Activated CD4-positive, alpha-beta T cell treated with anti-CD3 and anti-CD28 coated beads, Interleukin-2, amount 50 U/mL, for 16 hours (primary cell): ENCODE measurements at regions not wholly inside any gene's neighbourhood (a gene's known extent, or its start where the extent isn't known, plus 50 kb on each side); places are given as distances from the start of the nearest gene placed in this dataset.

Experiments used
- DNase-seq: peaks from one replicate; pipeline ENCODE4 v3.0.0-alpha.2; 2020

GRCh38 chr5:97854871-97855762 lies 672.1 kb upstream of the RIOK2 start:
- no peak for DNase-seq

GRCh38 chr5:97874491-97874890 lies 691.4 kb upstream of the RIOK2 start:
- no peak for DNase-seq

- no peak for DNase-seq
Observed at GRCh38 chr5:97876272-97876671, 693.2 kb upstream of the RIOK2 start.

- DNase-seq = no peak
Observed at GRCh38 chr5:97877588-97877987, 694.5 kb upstream of the RIOK2 start.

- no peak for DNase-seq
Observed at GRCh38 chr5:97888439-97888838, 705.4 kb upstream of the RIOK2 start.

GRCh38 chr5:97891971-97892370 lies 708.9 kb upstream of the RIOK2 start:
- DNase-seq = no peak

- DNase-seq = no peak
Observed at GRCh38 chr5:97903742-97904141, 720.7 kb upstream of the RIOK2 start.

DNA sequence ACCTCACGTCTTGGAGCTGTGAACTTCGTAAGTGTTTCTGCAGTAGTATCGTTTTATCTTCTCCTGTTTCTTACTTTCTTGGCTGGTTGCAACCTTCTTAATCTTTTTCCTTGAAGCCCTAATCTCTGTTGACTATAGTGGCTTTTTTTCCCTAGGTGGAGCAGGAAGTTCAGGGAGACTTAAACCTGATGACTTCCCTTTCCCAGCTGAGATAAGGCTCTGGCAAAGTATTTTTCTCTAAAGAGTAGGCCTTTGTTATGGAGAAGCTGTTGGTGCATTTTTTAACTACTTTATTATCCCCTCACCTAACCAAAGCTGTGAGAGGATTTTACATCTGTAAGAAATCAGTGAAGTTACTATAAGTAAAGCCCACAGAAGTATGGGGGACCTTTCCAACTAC lies 723.1 kb upstream of the RIOK2 start:
- no peak for DNase-seq

DNA sequence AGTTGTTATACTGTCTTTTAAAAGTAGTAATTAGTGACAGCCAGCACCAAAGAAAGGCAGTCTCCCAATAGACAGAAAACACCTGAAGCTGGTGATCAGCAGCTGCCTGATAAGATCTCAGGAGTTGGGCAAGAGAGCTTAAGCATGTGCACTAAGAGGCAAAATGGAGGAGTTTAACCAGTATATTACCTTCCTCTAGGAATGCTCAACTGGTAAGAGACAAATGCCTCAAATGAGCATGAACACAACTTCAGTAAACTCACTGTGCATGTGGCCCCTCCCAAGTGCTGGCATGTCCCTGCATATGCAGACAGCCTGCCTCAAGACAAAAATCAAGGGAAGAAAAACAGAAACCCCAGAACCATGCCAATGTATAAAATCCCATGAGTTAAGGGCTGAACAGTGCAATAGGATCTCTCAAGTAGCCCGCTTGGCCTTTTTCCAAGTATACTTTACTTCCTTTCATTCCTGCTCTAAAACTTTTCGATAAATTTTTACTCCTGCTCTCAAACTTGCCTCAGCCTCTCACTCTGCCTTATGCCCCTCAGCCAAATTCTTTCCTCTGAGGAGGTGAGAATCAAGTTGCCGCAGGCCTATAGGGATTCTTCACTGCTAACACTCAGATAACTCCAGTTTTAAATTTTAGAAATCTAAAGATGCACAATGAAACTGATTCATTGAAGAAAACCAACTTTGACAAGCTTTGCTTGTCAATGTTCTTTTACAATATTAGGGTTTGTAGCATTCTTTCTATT lies 724.8 kb upstream of the RIOK2 start:
- no peak for DNase-seq

DNA sequence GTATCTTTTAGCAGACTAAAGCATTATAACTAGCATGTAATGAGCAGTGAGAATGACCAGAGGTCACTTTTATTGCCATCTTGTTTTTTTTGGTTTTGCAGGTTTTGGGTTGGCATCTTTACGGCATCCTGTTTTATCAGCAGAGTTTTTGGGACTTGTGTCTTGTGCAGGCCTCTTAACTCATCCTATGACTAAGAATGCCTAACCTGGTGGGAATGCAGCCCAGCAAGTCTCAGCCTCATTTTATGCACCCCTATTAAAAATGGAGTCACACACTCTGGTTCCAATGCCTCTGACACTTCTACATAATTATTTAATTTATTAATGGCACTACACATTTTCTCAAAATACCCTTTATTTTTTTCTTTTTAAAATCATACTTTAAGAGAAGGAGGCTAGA lies 726.5 kb upstream of the RIOK2 start:
- DNase-seq = no peak

DNA sequence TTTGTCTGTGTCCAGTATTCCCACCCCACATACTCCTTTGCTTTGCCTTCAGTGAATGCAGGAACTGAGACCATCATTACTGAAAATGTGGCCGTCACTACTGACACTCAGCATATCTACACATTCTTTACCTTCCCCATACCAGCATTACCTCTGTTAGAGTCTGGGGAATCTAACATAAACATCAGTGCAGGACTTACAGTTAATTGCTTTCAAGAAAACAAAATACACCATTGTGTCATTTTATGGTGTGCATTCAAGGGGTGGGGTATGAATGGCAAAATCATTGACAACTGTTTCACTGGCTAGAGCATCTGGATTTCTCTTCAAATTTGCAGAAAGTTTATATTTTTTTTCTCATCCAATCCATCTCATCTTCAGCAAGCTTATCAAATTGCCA lies 731.4 kb upstream of the RIOK2 start:
- DNase-seq = no peak

DNA sequence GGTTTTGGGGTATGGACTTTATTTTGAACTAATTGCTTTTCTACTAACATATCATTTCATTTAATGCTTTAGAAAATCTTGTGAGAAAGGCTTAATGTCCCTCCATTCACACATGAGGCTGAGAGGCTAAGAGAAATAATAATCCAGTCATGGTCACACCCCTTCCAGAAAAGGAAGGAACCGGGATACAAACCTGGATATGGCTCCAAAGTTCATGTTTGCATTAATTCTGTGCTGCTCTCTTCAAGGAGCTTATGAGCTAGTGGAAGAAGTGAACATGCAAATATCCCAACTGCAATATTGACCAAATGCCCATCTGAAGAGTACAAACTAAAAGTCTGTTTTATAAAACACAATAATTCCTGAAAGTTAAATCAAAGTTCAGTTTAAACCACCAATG lies 732.1 kb upstream of the RIOK2 start:
- no peak for DNase-seq

DNA sequence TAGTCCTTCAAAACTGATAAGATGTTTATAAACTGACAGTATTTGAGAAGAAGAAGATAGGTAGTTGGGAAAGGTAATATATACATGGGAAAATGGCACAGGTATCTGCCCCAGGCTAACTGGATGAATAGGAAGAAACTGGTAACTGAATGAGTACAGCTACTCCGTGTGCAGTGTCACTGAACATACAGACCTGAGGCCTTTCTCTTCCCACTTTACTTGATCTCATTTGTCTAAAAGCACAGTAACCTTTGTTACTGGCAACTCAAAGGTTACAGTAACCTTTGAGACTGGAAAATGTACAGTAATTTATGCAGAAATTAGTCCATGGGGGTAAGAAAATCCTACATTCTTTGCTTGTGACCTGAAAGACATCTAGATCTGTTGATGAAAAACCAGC lies 735.0 kb upstream of the RIOK2 start:
- no peak for DNase-seq

DNA sequence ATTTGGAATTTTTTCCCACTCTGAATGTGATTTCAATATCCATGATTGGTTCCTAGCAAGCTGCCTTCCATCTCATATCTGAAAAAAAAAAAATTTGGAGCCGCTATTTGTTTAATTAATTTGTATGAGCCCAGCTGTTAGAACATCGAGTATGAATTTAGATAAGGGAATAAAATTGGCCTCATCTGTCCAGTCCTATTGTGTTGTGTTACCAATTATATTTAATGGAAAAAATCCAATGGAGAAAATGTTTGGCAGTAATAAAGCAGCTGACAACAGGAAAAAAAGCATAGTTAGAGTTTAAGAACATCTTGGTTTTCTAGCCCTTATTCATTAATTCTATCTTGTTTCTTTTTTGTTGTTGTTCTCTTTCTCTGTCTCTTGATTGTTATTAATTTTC lies 735.6 kb upstream of the RIOK2 start:
- DNase-seq = no peak

DNA sequence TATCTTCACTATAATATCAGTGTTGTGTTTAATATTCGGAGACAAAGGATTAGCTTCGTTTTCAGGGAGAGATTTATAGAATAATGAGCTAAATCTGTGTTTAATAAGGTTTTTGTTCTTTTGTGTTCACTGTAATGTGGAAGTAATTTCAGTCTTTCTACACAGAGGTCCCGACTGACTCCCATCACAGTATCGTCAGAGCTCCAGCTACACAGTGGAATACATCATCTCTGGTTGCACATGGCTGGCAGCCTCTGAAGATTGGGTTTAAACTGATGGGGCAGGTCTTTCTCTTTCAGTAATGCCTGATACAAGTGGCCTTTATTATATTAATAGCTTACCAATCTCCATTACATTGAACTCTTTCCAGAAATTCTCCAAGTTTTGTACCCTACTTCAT lies 736.7 kb upstream of the RIOK2 start:
- no peak for DNase-seq

GRCh38 chr5:97922776-97923175 lies 739.7 kb upstream of the RIOK2 start:
- no peak for DNase-seq

- DNase-seq = no peak
Observed at GRCh38 chr5:97923496-97923895, 740.4 kb upstream of the RIOK2 start.

DNA sequence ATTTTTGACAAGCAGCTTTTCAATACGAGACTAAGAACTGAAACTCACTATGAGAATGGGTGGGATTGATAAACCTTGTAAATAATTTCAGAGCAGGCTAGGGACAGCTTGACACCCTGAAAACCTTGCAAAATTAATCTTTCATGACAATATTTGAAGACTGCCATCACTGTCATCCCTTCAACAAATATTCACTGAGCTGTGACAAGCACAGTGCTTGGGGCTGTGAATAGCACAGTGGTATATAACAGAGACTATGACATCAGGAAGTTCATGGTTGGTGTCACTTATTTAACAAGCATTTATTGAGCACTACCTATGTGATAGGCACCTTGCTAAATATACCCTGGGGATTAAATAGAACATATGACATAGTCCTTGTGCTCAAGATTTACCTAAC lies 741.0 kb upstream of the RIOK2 start:
- no peak for DNase-seq

GRCh38 chr5:97929383-97929782 lies 746.3 kb upstream of the RIOK2 start:
- no peak for DNase-seq

- DNase-seq = no peak
Observed at GRCh38 chr5:97931829-97932228, 748.8 kb upstream of the RIOK2 start.

DNA sequence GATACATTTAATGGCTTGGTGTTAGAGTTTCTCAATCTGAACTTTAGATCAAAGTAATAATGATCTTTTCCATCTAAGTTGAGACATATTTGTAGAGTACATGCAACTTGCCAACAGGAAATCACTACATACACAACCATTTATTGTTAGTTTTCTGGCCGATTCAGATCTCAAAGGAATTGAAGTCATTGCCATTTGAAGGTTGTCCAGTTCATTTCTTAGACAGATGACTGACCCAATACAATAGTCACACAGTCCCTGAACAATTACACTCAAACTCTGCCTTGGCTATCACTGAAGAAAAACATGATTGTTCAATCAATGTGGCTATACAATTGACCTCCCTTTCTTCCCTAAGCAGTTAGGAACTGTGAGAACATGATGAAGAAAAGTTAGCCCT lies 753.2 kb upstream of the RIOK2 start:
- DNase-seq = no peak

- no peak for DNase-seq
Observed at GRCh38 chr5:97937846-97938245, 754.8 kb upstream of the RIOK2 start.

GRCh38 chr5:97943036-97943435 lies 760.0 kb upstream of the RIOK2 start:
- DNase-seq = no peak

DNA sequence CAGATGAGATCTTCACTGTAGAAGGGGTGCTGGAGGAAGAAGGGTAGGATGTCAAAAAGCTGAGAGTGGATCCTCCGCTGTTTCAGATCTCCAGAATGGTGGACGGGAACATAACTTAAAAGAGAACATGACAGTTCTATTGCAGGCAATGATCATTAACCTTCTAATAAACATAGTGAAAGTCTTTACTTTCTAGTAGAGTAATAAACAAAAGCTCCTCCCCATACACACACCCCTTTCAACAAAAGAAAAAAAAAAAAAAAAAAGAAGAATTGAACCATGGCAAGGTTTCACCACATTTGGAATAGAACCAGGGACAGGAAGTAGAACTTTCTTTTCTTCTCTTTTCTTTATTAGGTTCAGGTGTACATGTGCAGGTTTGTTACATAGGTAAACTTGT lies 768.1 kb upstream of the RIOK2 start:
- no peak for DNase-seq
